Gastroesophageal sphincter (tissue), 4 donors: ENCODE measurements at regions not wholly inside any gene's neighbourhood (a gene's known extent, or its start where the extent isn't known, plus 50 kb on each side); places are given as distances from the start of the nearest gene placed in this dataset.

Source experiments
- ATAC-seq: fragments of 150-250 bp; one replicate; pipeline ENCODE4 v1.9.1; 2016; ENCODE audit warnings: mild to moderate bottlenecking, moderate library complexity
- H3K27ac ChIP-seq, 4 donors: fragments of 200-600 bp; sonication (generic) in 3 of 4; 1 replicate in 3 of 4; 2 replicates in 1 of 4; pipeline ENCODE4 v1.5.1; 2016 to 2019
- H3K27me3 ChIP-seq: fragments of 200-600 bp; sonication (generic); one replicate; pipeline ENCODE4 v1.5.1; 2019
- H3K36me3 ChIP-seq, 2 donors: fragments of 200-600 bp; sonication (generic); one replicate each; pipeline ENCODE4 v1.5.1; 2019; ENCODE audit warnings: control low read depth in 1 of 2
- H3K4me1 ChIP-seq, 3 donors: fragments of 200-600 bp; sonication (generic); 1 replicate in 2 of 3; 2 replicates in 1 of 3; pipeline ENCODE4 v1.5.1; 2016 to 2019; ENCODE audit warnings: control low read depth in 2 of 3
- H3K4me3 ChIP-seq, 2 donors: fragments of 200-600 bp; sonication (generic); one replicate each; pipeline ENCODE4 v1.5.1; 2019; ENCODE audit warnings: mild to moderate bottlenecking in 1 of 2, moderate library complexity in 1 of 2
- H3K9me3 ChIP-seq, 3 donors: fragments of 200-600 bp; sonication (generic); one replicate each; pipeline ENCODE4 v1.5.1; 2017 to 2019; ENCODE audit warnings: control low read depth in 2 of 3
- EP300 ChIP-seq: sonication (generic); formaldehyde crosslinking; IDR thresholded peaks from one replicate; pipeline ENCODE4 v1.6.1; 2017; ENCODE audit warnings: antibody characterized with exemption, mild to moderate bottlenecking
- POLR2A ChIP-seq, 2 donors: fragments of 450-650 bp; IDR thresholded peaks; one replicate each; pipeline ENCODE4 v1.6.1; 2017; ENCODE audit warnings: antibody characterized with exemption in 2 of 2, mild to moderate bottlenecking in 2 of 2, moderate library complexity in 1 of 2
- POLR2AphosphoS5 ChIP-seq: sonication (generic); formaldehyde crosslinking; IDR thresholded peaks from one replicate; pipeline ENCODE4 v1.6.1; 2017; ENCODE audit warnings: antibody characterized with exemption
- WGBS, 2 donors: methylation state at CpG; one replicate each; pipeline ENCODE4 v1.1.5; 2018; ENCODE audit warnings: low coverage in 1 of 2; 5-methylcytosine and 5-hydroxymethylcytosine counted together
- TF ChIP-seq, protein P1 (sequence below), 4 experiments: fragments of 200-600 bp in 2 of 4; fragments of 450-650 bp in 2 of 4; sonication (generic) in 1 of 4; IDR thresholded peaks; one replicate each; pipeline ENCODE4 v1.5.1; 2017 to 2019; ENCODE audit warnings: antibody characterized with exemption in 4 of 4, mild to moderate bottlenecking in 2 of 4, moderate library complexity in 2 of 4

DNA sequence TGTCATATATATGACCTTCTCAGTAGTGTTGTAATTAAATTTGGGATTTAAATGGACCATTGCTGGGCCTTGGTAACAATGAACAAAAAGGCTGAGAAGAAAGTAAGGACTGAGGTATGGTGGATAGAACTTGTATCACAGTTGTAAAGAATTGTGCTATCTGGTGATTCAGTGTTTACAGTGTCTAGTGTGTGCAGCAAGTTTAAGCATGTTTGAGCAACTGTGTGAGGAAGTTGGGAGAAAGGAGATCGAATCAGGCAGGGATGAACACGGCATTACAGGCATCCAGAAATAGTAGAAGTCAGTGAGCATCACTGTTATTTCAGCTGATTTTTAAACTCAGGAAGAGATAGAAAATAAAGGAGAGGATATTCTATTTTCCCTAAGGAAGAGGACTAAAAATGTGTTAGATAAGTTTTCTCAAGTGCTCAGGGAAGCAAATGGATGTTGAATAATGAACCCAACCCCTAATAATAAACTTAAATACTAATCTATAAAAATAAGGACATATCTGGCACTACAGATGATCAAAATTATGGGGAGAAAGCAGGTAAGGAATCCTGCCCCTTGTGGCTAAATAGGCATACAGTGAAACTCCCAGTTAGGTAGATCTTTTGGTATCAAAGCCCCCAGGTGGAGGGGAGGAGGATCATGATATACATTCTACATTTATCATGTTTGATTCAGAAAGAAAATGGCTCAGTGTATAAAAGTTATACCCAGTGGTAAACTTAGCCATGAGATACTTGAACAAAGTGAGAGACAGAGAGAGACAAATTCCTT is 361.0 kb upstream of the ANO3 start:
- Histone ChIP-seq H3K4me1 (no peaks in the 10 kb centered on the region), H3K9me3 (no peaks in the 10 kb centered on the region), H3K27ac (no peak overlapping the region), H3K4me3 (no peak overlapping the region), H3K27me3 (no peaks in the 10 kb centered on the region), H3K36me3 (no peaks in the 10 kb centered on the region)
- WGBS, 2 donors = 71 to 77% methylated on average over 2 of the region's 2 CpGs
- ATAC-seq = no peak
- TF ChIP-seq, protein P1, sequence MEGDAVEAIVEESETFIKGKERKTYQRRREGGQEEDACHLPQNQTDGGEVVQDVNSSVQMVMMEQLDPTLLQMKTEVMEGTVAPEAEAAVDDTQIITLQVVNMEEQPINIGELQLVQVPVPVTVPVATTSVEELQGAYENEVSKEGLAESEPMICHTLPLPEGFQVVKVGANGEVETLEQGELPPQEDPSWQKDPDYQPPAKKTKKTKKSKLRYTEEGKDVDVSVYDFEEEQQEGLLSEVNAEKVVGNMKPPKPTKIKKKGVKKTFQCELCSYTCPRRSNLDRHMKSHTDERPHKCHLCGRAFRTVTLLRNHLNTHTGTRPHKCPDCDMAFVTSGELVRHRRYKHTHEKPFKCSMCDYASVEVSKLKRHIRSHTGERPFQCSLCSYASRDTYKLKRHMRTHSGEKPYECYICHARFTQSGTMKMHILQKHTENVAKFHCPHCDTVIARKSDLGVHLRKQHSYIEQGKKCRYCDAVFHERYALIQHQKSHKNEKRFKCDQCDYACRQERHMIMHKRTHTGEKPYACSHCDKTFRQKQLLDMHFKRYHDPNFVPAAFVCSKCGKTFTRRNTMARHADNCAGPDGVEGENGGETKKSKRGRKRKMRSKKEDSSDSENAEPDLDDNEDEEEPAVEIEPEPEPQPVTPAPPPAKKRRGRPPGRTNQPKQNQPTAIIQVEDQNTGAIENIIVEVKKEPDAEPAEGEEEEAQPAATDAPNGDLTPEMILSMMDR (IDR thresholded peaks at IDR 0.05) = no peak
- TF ChIP-seq POLR2A (IDR thresholded peaks at IDR 0.05) = no peak
- TF ChIP-seq EP300 = no peak
- no peak for TF ChIP-seq POLR2AphosphoS5

- H3K9me3 ChIP-seq = no peaks in the 10 kb centered on the region
- H3K4me1 ChIP-seq = peaks cover 0 to 4% (median 0%) of the 10 kb centered on the region in 3 donors
- TF ChIP-seq EP300 (no peak), POLR2A (IDR thresholded peaks at IDR 0.05) (no peak), POLR2AphosphoS5 (no peak)
- TF ChIP-seq, protein P1 (IDR thresholded peaks at IDR 0.05) = no peak
- ATAC-seq = no peak
- 72 to 74% methylated on average over 4 of the region's 4 CpGs for whole genome bisulfite sequencing, 2 donors
- H3K4me3 ChIP-seq = no peak overlapping the region
- H3K27me3 ChIP-seq = no peaks in the 10 kb centered on the region
- no peaks in the 10 kb centered on the region for H3K36me3 ChIP-seq
- H3K27ac ChIP-seq = no peak overlapping the region
These were observed 351.8 kb upstream of the ANO3 start for GRCh38 chr11:25980091-25980490.

GRCh38 chr11:25981998-25982397 is 349.9 kb upstream of the ANO3 start:
- H3K27ac ChIP-seq = no peak overlapping the region
- TF ChIP-seq, protein P1 (IDR thresholded peaks at IDR 0.05) = peak; percentile 44 to 66 (median 62)
- no peak for TF ChIP-seq POLR2A (IDR thresholded peaks at IDR 0.05)
- H3K4me1 ChIP-seq = peaks cover 0 to 4% (median 0%) of the 10 kb centered on the region in 3 donors
- H3K4me3 ChIP-seq = no peak overlapping the region
- 0% methylated on average over 4 of the region's 4 CpGs for WGBS, 2 donors
- no peaks in the 10 kb centered on the region for H3K27me3 ChIP-seq
- H3K9me3 ChIP-seq = no peaks in the 10 kb centered on the region
- H3K36me3 ChIP-seq = no peaks in the 10 kb centered on the region
- ATAC-seq = peak; percentile 50

- WGBS, 2 donors = 88% methylated on average over 1 of the region's 3 CpGs; no CpG with 5 or more reads in 1 of the 2 donors
These were observed 348.6 kb upstream of the ANO3 start for GRCh38 chr11:25983280-25983679.

More at GRCh38 chr11:25983280-25983679, 348.6 kb upstream of the ANO3 start:
- Histone ChIP-seq H3K27me3 (no peaks in the 10 kb centered on the region), H3K4me1 (peaks cover 0 to 9% (median 0%) of the 10 kb centered on the region in 3 donors), H3K9me3 (no peaks in the 10 kb centered on the region), H3K36me3 (no peaks in the 10 kb centered on the region), H3K27ac (no peak overlapping the region), H3K4me3 (no peak overlapping the region)
- TF ChIP-seq, protein P1 (IDR thresholded peaks at IDR 0.05) = no peak
- no peak for TF ChIP-seq POLR2AphosphoS5
- no peak for TF ChIP-seq POLR2A (IDR thresholded peaks at IDR 0.05)
- TF ChIP-seq EP300 = no peak
- ATAC-seq = no peak
